ENCODE measurements at regions not wholly inside any gene's neighbourhood (a gene's known extent, or its start where the extent isn't known, plus 50 kb on each side); places are given as distances from the start of the nearest gene placed in this dataset.

GRCh38 chr1:56028244-56028643 is 551.1 kb downstream of the PLPP3 start:
- no peaks in the 10 kb centered on the region for H3K9me3 ChIP-seq (ENCODE audit: control insufficient read depth, insufficient read depth, low read depth, low read length)
- no peak overlapping the region for H3K9ac ChIP-seq (ENCODE audit: insufficient read depth, low read length)
- no peak for TF ChIP-seq EZH2 (IDR thresholded peaks at IDR 0.05; ENCODE audit: low read length, missing control alignments)
- TF ChIP-seq, protein P1, sequence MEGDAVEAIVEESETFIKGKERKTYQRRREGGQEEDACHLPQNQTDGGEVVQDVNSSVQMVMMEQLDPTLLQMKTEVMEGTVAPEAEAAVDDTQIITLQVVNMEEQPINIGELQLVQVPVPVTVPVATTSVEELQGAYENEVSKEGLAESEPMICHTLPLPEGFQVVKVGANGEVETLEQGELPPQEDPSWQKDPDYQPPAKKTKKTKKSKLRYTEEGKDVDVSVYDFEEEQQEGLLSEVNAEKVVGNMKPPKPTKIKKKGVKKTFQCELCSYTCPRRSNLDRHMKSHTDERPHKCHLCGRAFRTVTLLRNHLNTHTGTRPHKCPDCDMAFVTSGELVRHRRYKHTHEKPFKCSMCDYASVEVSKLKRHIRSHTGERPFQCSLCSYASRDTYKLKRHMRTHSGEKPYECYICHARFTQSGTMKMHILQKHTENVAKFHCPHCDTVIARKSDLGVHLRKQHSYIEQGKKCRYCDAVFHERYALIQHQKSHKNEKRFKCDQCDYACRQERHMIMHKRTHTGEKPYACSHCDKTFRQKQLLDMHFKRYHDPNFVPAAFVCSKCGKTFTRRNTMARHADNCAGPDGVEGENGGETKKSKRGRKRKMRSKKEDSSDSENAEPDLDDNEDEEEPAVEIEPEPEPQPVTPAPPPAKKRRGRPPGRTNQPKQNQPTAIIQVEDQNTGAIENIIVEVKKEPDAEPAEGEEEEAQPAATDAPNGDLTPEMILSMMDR (conservative IDR thresholded peaks at IDR 0.05 in 1 of 2, IDR thresholded peaks at IDR 0.05 in 1 of 2; ENCODE audit: low read depth in 1 of 2, low read length in 2 of 2) = no peak
- H3K4me1 ChIP-seq (ENCODE audit: control insufficient read depth, extremely low read depth, insufficient read depth, low read length) = no peaks in the 10 kb centered on the region
- H3K4me3 ChIP-seq (replicated peaks in 1 of 4; ENCODE audit: control extremely low read depth in 1 of 4, insufficient read depth in 1 of 4, low read depth in 3 of 4, low read length in 4 of 4) = no peak overlapping the region
- no peaks in the 10 kb centered on the region for H3K36me3 ChIP-seq (ENCODE audit: control insufficient read depth, insufficient read depth, low read length)
- H3K4me2 ChIP-seq (ENCODE audit: extremely low read depth, insufficient read depth, low read length) = no peak overlapping the region
- H2AFZ ChIP-seq (ENCODE audit: low read length) = no peak overlapping the region
- no peak overlapping the region for H3K27ac ChIP-seq (ENCODE audit: insufficient read depth, low read length)
- no peaks in the 10 kb centered on the region for H3K79me2 ChIP-seq (ENCODE audit: control insufficient read depth, insufficient read depth, low read length)
- H3K27me3 ChIP-seq (ENCODE audit: control insufficient read depth, insufficient read depth, low read length) = no peaks in the 10 kb centered on the region
- DNase-seq (ENCODE audit: low read depth in 2 of 2) = no peak
- H4K20me1 ChIP-seq (ENCODE audit: control insufficient read depth, extremely low read depth, insufficient read depth, low read length) = no peaks in the 10 kb centered on the region

GRCh38 chr1:56025942-56026341 is 553.4 kb downstream of the PLPP3 start:
- no peak overlapping the region for H3K4me3 ChIP-seq (replicated peaks in 1 of 4; ENCODE audit: control extremely low read depth in 1 of 4, insufficient read depth in 1 of 4, low read depth in 3 of 4, low read length in 4 of 4)
- no peaks in the 10 kb centered on the region for H3K79me2 ChIP-seq (ENCODE audit: control insufficient read depth, insufficient read depth, low read length)
- no peak overlapping the region for H2AFZ ChIP-seq (ENCODE audit: low read length)
- H3K9me3 ChIP-seq (ENCODE audit: control insufficient read depth, insufficient read depth, low read depth, low read length) = no peaks in the 10 kb centered on the region
- H3K4me2 ChIP-seq (ENCODE audit: extremely low read depth, insufficient read depth, low read length) = no peak overlapping the region
- DNase-seq (ENCODE audit: low read depth in 2 of 2) = peak in 1 of 2 donors; percentile 23
- TF ChIP-seq EZH2 (IDR thresholded peaks at IDR 0.05; ENCODE audit: low read length, missing control alignments) = no peak
- TF ChIP-seq, protein P1 (conservative IDR thresholded peaks at IDR 0.05 in 1 of 2, IDR thresholded peaks at IDR 0.05 in 1 of 2; ENCODE audit: low read depth in 1 of 2, low read length in 2 of 2) = no peak
- H4K20me1 ChIP-seq (ENCODE audit: control insufficient read depth, extremely low read depth, insufficient read depth, low read length) = no peaks in the 10 kb centered on the region
- no peaks in the 10 kb centered on the region for H3K36me3 ChIP-seq (ENCODE audit: control insufficient read depth, insufficient read depth, low read length)
- no peak overlapping the region for H3K9ac ChIP-seq (ENCODE audit: insufficient read depth, low read length)
- H3K27me3 ChIP-seq (ENCODE audit: control insufficient read depth, insufficient read depth, low read length) = no peaks in the 10 kb centered on the region
- H3K4me1 ChIP-seq (ENCODE audit: control insufficient read depth, extremely low read depth, insufficient read depth, low read length) = no peaks in the 10 kb centered on the region
- H3K27ac ChIP-seq (ENCODE audit: insufficient read depth, low read length) = no peak overlapping the region

- no peaks in the 10 kb centered on the region for H4K20me1 ChIP-seq (ENCODE audit: control insufficient read depth, extremely low read depth, insufficient read depth, low read length)
- H3K79me2 ChIP-seq (ENCODE audit: control insufficient read depth, insufficient read depth, low read length) = no peaks in the 10 kb centered on the region
- TF ChIP-seq EZH2 (IDR thresholded peaks at IDR 0.05; ENCODE audit: low read length, missing control alignments) = no peak
- TF ChIP-seq, protein P1 (conservative IDR thresholded peaks at IDR 0.05 in 1 of 2, IDR thresholded peaks at IDR 0.05 in 1 of 2; ENCODE audit: low read depth in 1 of 2, low read length in 2 of 2) = no peak
- H3K9me3 ChIP-seq (ENCODE audit: control insufficient read depth, insufficient read depth, low read depth, low read length) = no peaks in the 10 kb centered on the region
- no peak overlapping the region for H3K4me2 ChIP-seq (ENCODE audit: extremely low read depth, insufficient read depth, low read length)
- H3K27me3 ChIP-seq (ENCODE audit: control insufficient read depth, insufficient read depth, low read length) = no peaks in the 10 kb centered on the region
- no peaks in the 10 kb centered on the region for H3K4me1 ChIP-seq (ENCODE audit: control insufficient read depth, extremely low read depth, insufficient read depth, low read length)
- no peak overlapping the region for H3K4me3 ChIP-seq (replicated peaks in 1 of 4; ENCODE audit: control extremely low read depth in 1 of 4, insufficient read depth in 1 of 4, low read depth in 3 of 4, low read length in 4 of 4)
- no peaks in the 10 kb centered on the region for H3K36me3 ChIP-seq (ENCODE audit: control insufficient read depth, insufficient read depth, low read length)
- no peak overlapping the region for H2AFZ ChIP-seq (ENCODE audit: low read length)
- H3K9ac ChIP-seq (ENCODE audit: insufficient read depth, low read length) = no peak overlapping the region
- H3K27ac ChIP-seq (ENCODE audit: insufficient read depth, low read length) = no peak overlapping the region
- DNase-seq (ENCODE audit: low read depth in 2 of 2) = no peak
Measured at GRCh38 chr1:56024155-56024554, 555.2 kb downstream of the PLPP3 start.
